Karpas-422 (cell line): ENCODE measurements at regions not wholly inside any gene's neighbourhood (a gene's known extent, or its start where the extent isn't known, plus 50 kb on each side); places are given as distances from the start of the nearest gene placed in this dataset.

Experiments
- DNase-seq: peaks from one replicate; pipeline ENCODE4 v3.0.0-alpha.2; 2015
- H2AFZ ChIP-seq: fragments of 200-600 bp; sonication (generic); 2 replicates; pipeline ENCODE4 v1.6.1; 2014; ENCODE audit warnings: antibody characterized with exemption, low read length, mixed read lengths
- H3K27ac ChIP-seq: fragments of 200-600 bp; sonication (generic); 2 replicates; pipeline ENCODE4 v1.5.1; 2014; ENCODE audit warnings: mild to moderate bottlenecking, low read length, moderate library complexity
- H3K27me3 ChIP-seq: fragments of 200-600 bp; sonication (generic); 2 replicates; pipeline ENCODE4 v1.6.1; 2014; ENCODE audit warnings: low read length, mixed read lengths
- H3K36me3 ChIP-seq: fragments of 200-600 bp; sonication (generic); 2 replicates; pipeline ENCODE4 v1.6.1; 2014; ENCODE audit warnings: low read length, mixed read lengths; ENCODE audit not compliant: insufficient read depth
- H3K4me1 ChIP-seq: fragments of 200-600 bp; sonication (generic); 2 replicates; pipeline ENCODE4 v1.6.1; 2014; ENCODE audit warnings: mild to moderate bottlenecking, low read length, mixed read lengths
- H3K4me2 ChIP-seq: fragments of 200-600 bp; sonication (generic); 2 replicates; pipeline ENCODE4 v1.6.1; 2014; ENCODE audit warnings: low read length, low read depth, mild to moderate bottlenecking; ENCODE audit not compliant: poor library complexity, severe bottlenecking
- H3K4me3 ChIP-seq: fragments of 200-600 bp; sonication (generic); 2 replicates; pipeline ENCODE4 v1.5.1; 2014; ENCODE audit warnings: mild to moderate bottlenecking, antibody characterized with exemption, low read length, mixed read lengths
- H3K79me2 ChIP-seq: fragments of 200-600 bp; sonication (generic); 2 replicates; pipeline ENCODE4 v1.6.1; 2014; ENCODE audit warnings: mild to moderate bottlenecking, low read length, mixed read lengths
- H3K9ac ChIP-seq: fragments of 200-600 bp; sonication (generic); 2 replicates; pipeline ENCODE4 v1.6.0; 2014; ENCODE audit warnings: low read length
- H3K9me2 ChIP-seq: fragments of 200-600 bp; sonication (generic), shearing (Covaris generic); replicated peaks from 2 replicates; pipeline ENCODE4 v1.6.0; 2014; ENCODE audit warnings: mild to moderate bottlenecking, low read length, moderate library complexity; ENCODE audit not compliant: insufficient read depth
- H3K9me3 ChIP-seq: fragments of 300-700, 200-600 bp; sonication (generic); 2 replicates; pipeline ENCODE4 v1.6.1; 2014; ENCODE audit warnings: low read length, mixed read lengths
- H4K20me1 ChIP-seq: fragments of 200-600 bp; sonication (generic); 2 replicates; pipeline ENCODE4 v1.6.1; 2014; ENCODE audit warnings: mild to moderate bottlenecking, antibody characterized with exemption, low read length, low read depth; ENCODE audit not compliant: insufficient read depth

DNA sequence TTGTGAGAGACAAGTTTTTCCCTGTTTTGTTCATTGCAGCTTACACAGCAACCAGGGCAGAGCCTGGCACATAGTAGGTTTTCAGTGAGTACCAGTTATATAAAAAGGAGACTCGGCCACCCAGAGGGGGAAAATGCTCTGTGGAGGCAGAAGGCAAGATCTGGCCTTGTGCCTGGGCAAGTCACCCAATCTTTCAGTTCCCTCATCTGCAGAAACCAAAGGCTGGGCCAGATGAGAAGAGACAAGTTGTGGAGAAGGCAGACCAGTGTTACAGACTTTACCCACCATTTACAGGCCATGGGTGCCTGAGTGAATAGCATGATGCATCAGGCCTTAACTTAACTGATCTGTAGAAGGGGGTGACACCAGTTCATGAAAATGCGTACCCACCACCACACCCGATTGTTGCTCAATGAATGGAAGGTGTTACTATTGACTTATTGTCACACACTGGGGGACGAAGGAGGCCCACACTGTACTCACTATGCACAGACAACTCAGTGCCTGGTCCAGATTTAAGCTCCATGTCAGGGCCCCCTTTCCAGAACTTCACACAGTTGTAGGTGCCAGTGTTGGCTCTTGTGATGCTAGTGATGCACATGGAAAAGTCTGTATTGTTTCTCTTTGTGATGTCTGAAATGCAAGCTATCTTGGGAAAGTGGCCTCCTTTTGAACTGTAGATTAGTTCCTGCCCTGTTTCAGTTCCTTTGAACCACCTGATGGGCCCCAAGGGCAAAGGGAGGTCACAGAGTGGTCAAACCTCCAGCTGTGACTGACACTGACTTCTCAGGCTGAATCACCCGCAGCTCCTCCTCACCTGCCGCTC is 64.3 kb upstream of the SIRPG start:
- H2AFZ ChIP-seq: no peak overlapping the region
- no peak overlapping the region for H3K27ac ChIP-seq
- no peak for DNase-seq
- no peaks in the 10 kb centered on the region for H3K9me3 ChIP-seq
- no peak overlapping the region for H3K9ac ChIP-seq
- no peaks in the 10 kb centered on the region for H3K4me1 ChIP-seq
- H3K79me2 ChIP-seq: no peaks in the 10 kb centered on the region
- H3K27me3 ChIP-seq: 0 out of 2 replicates have a peak, but pooled peaks cover 5% of the 10 kb centered on the region
- H3K36me3 ChIP-seq: no peaks in the 10 kb centered on the region
- H3K4me2 ChIP-seq: no peak overlapping the region
- H4K20me1 ChIP-seq: no peaks in the 10 kb centered on the region
- no peak overlapping the region for H3K4me3 ChIP-seq
- H3K9me2 ChIP-seq: no peaks in the 10 kb centered on the region

DNA sequence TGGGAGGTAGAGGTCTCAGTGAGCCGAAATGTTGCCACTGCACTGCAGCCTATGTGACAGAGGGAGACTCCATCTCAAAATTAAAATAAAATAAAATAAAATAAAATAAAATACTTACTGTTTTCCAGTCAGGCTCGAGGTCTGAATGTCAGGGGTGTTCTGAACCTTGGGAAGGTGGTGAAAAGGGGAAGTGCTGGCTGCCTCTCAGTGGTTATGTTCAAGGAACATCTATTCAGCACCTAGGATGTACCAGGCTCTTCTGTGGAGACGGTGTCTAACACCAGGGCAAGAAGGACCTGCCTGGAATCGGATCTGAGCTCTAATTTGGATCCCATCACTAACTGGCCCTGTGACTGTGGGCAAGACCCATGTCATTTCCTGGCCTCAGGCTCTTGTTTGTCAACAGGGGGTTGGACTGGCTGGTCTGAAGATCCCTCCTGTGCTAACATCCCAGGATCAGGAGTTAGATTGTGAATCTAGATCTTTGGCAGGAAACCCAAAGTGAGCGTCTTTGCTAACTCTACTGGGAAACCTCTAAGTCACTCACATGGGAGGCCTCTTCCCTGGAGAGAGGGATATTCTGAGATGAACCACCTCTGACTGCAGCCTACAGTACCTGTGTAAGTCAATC is 63.4 kb upstream of the SIRPG start:
- H3K36me3 ChIP-seq: no peaks in the 10 kb centered on the region
- no peaks in the 10 kb centered on the region for H3K9me2 ChIP-seq
- no peak overlapping the region for H3K27ac ChIP-seq
- no peak for DNase-seq
- no peak overlapping the region for H3K9ac ChIP-seq
- H3K4me2 ChIP-seq: no peak overlapping the region
- H4K20me1 ChIP-seq: no peaks in the 10 kb centered on the region
- no peak overlapping the region for H3K4me3 ChIP-seq
- 0 out of 2 replicates have a peak, but pooled peaks cover 5% of the 10 kb centered on the region for H3K27me3 ChIP-seq
- H3K9me3 ChIP-seq: no peaks in the 10 kb centered on the region
- H3K79me2 ChIP-seq: no peaks in the 10 kb centered on the region
- H2AFZ ChIP-seq: no peak overlapping the region
- no peaks in the 10 kb centered on the region for H3K4me1 ChIP-seq

DNA sequence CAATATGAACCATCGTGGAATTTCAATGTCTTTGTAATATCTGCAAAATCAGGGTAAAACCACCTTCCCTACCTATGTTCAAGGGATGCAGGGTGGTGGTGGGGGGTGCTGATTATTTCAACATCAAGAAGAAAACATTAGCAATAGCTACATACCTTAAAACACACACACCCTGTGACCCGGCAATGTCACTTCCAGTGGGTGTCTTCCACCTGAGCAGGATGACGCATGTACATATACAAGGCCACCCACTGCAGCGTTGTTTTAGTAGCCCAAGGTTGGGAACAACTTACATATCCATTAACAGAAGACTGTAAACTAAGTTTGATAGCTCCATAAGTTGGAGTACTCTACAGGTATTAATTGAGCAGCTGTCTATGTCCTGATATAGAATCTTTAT is 62.6 kb upstream of the SIRPG start:
- Histone ChIP-seq H3K4me2 (no peak overlapping the region), H3K79me2 (no peaks in the 10 kb centered on the region), H3K4me3 (no peak overlapping the region), H3K27me3 (0 out of 2 replicates have a peak, but pooled peaks cover 5% of the 10 kb centered on the region), H3K27ac (no peak overlapping the region), H3K36me3 (no peaks in the 10 kb centered on the region), H3K9me2 (no peaks in the 10 kb centered on the region), H4K20me1 (no peaks in the 10 kb centered on the region), H3K9me3 (no peaks in the 10 kb centered on the region), H2AFZ (no peak overlapping the region), H3K9ac (no peak overlapping the region), H3K4me1 (no peaks in the 10 kb centered on the region)
- no peak for DNase-seq

DNA sequence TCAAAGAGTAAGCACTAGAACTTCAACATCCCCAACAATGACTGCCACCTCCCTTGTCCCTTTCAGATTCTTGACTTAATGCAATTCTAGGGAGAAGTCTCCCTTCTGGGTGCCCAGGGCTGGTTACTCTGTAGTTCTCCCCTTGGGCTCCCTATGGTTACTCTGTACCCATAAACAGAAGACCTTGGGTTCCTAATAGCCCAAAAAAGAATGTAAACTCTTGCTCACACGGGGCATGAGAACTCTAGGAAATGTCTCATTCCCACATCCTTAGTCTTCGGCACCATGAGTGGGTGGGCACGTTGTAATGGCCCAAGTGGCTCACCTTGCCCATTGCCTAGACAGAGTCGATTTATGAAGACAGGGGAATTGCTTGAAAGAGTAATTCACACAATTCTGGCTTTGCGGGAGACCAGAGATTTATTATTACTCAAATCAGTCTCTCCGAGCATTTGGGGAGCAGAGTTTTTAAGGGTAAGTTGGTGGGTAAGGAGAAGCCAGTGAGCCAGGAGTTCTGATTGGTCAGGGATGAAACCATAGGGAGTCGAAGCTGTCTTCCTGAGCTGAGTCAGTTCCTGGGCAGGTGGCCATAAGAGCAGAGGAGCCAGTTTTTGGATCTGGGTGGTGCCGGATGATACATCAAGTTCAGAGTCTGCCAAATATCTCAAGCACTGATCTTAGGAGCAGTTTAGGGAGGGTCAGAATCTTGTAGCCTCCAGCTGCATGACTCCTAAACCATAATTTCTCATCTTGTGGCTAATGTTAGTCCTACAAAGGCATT is 61.2 kb upstream of the SIRPG start:
- no peak for DNase-seq
- H3K9me2 ChIP-seq: no peaks in the 10 kb centered on the region
- H3K27ac ChIP-seq: no peak overlapping the region
- no peak overlapping the region for H3K4me3 ChIP-seq
- H3K4me1 ChIP-seq: no peaks in the 10 kb centered on the region
- no peaks in the 10 kb centered on the region for H4K20me1 ChIP-seq
- H3K9ac ChIP-seq: no peak overlapping the region
- no peak overlapping the region for H2AFZ ChIP-seq
- no peaks in the 10 kb centered on the region for H3K79me2 ChIP-seq
- H3K27me3 ChIP-seq: no peaks in the 10 kb centered on the region
- no peak overlapping the region for H3K4me2 ChIP-seq
- H3K9me3 ChIP-seq: no peaks in the 10 kb centered on the region
- no peaks in the 10 kb centered on the region for H3K36me3 ChIP-seq

DNA sequence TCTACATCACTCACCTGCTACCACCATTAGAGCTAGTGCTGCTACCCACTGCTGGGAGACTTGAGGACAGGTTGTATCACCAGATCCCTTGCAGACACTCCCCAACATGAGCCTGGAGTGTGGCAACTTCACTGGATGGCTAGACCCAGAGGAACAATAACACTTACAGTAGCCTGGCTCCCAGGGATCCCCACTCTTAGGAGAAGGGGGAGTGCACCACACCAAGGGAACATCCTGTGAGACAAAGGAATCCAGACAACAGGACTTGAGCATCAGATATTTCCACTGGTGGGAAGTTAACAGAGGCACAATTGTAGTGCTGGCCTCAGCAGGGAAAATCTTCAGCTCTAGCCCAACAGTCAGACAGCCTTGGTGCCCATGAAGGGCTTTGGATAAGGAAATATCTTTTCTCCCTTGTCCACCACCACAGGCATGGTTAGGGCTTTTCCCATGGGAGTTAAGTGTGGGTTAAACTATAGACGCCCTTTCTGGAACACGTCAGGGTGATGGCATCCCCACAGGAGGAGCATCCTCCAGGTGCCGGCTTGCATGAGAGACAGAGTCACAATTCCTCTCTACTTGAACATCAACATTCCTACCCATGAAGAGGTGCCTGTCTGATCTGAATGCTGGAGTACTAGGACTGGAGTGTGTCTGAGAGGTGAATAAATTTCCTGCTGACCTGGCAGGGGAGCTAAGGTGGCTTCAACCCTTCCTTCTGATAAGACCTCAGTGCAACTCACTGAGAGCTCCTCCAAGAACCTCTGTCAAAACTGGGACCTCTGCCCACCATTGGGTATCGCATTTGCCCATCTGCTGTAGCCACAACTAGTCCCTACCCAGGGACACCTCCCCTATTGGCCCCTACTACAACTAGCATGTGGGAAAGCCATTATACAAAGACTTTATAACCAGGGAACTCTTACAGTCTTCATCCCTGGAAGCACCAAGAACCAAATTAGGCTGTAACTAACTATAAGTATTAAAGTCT is 55.4 kb upstream of the SIRPG start:
- H3K9ac ChIP-seq: no peak overlapping the region
- no peaks in the 10 kb centered on the region for H3K36me3 ChIP-seq
- no peak overlapping the region for H3K4me2 ChIP-seq
- no peaks in the 10 kb centered on the region for H3K27me3 ChIP-seq
- no peak overlapping the region for H3K27ac ChIP-seq
- H3K4me3 ChIP-seq: no peak overlapping the region
- no peak overlapping the region for H2AFZ ChIP-seq
- H4K20me1 ChIP-seq: no peaks in the 10 kb centered on the region
- no peaks in the 10 kb centered on the region for H3K9me2 ChIP-seq
- DNase-seq: no peak
- no peaks in the 10 kb centered on the region for H3K9me3 ChIP-seq
- no peaks in the 10 kb centered on the region for H3K79me2 ChIP-seq
- no peaks in the 10 kb centered on the region for H3K4me1 ChIP-seq

DNA sequence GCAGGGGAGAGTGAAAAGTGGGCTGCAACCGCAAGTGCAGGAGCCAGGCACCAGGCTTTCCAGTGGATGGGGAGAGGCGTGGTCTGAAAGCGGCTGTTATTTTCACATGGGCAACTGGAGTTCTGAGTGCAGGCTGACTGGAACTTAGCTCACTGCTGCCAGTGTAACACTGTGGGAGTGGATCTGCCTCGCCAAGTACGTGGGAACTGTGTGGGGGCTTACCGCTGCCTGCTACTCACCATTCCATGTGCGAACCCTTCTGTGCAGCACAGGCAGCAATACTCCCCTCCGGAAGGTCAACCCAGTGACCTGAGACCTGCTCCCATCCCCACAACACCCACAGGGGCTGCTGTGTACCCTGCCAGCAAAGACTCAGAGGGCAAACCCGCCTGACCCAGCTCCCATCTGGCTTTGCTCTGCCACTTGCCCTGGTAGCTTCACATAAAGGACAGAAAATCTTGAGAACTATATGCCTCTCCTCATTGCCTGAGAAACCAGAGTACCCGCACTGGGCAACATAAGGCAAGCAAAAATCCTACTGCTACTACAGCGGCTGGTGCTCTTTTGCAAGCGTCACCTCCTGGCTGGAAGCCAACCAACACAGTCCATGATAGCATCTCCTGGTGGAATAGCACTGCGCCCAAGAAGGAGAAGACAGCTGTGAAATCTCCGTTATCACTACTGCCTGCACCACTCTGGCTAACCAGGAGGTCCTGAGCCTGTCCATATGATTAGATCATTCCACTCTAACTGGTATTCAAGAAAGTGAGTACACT is 54.4 kb upstream of the SIRPG start:
- Histone ChIP-seq H4K20me1 (no peaks in the 10 kb centered on the region), H3K79me2 (no peaks in the 10 kb centered on the region), H2AFZ (no peak overlapping the region), H3K4me1 (no peaks in the 10 kb centered on the region), H3K9me3 (no peaks in the 10 kb centered on the region), H3K9me2 (no peaks in the 10 kb centered on the region), H3K27me3 (no peaks in the 10 kb centered on the region), H3K4me3 (no peak overlapping the region), H3K36me3 (no peaks in the 10 kb centered on the region), H3K27ac (no peak overlapping the region), H3K4me2 (no peak overlapping the region), H3K9ac (no peak overlapping the region)
- DNase-seq: no peak

DNA sequence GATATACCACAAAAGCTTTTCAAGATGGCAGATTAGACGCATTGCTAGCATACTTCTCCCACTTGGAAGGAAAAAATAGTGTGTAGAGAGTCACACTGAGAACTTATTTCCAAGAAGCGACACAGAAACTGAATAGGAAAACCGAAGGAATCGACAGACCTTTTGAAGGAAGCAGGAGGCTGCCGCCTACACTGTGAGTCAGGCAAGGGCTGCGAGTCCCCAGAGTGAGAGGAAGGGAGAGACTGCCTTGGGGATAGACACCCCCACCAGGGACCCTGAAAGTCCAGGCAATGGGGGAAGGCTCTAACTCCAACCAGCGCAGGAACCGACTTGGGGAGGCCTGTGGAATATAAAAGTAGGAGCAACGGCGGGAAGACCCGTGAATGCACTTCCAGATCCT is 53.7 kb upstream of the SIRPG start:
- Histone ChIP-seq H3K4me2 (no peak overlapping the region), H3K9me2 (no peaks in the 10 kb centered on the region), H3K9ac (no peak overlapping the region), H3K9me3 (no peaks in the 10 kb centered on the region), H3K4me3 (no peak overlapping the region), H3K79me2 (no peaks in the 10 kb centered on the region), H4K20me1 (no peaks in the 10 kb centered on the region), H3K27ac (no peak overlapping the region), H3K36me3 (no peaks in the 10 kb centered on the region), H3K27me3 (no peaks in the 10 kb centered on the region), H2AFZ (no peak overlapping the region), H3K4me1 (no peaks in the 10 kb centered on the region)
- DNase-seq: no peak
